Vagina (tissue), 2 donors: ENCODE measurements at regions not wholly inside any gene's neighbourhood (a gene's known extent, or its start where the extent isn't known, plus 50 kb on each side); places are given as distances from the start of the nearest gene placed in this dataset.

Source experiments
- CTCF ChIP-seq, 3 experiments: fragments of 450-650 bp in 2 of 3; fragments of 200-600 bp in 1 of 3; sonication (generic) in 1 of 3; IDR thresholded peaks; one replicate each; pipeline ENCODE4 v1.5.1; 2017 to 2019; ENCODE audit warnings: antibody characterized with exemption in 3 of 3, mild to moderate bottlenecking in 2 of 3, moderate library complexity in 2 of 3
- POLR2AphosphoS5 ChIP-seq, 2 donors: sonication (generic); formaldehyde crosslinking; IDR thresholded peaks; one replicate each; pipeline ENCODE4 v1.9.0; 2017; ENCODE audit warnings: antibody characterized with exemption in 2 of 2, mild to moderate bottlenecking in 2 of 2, low read depth in 1 of 2; ENCODE audit not compliant: insufficient read depth in 1 of 2

DNA sequence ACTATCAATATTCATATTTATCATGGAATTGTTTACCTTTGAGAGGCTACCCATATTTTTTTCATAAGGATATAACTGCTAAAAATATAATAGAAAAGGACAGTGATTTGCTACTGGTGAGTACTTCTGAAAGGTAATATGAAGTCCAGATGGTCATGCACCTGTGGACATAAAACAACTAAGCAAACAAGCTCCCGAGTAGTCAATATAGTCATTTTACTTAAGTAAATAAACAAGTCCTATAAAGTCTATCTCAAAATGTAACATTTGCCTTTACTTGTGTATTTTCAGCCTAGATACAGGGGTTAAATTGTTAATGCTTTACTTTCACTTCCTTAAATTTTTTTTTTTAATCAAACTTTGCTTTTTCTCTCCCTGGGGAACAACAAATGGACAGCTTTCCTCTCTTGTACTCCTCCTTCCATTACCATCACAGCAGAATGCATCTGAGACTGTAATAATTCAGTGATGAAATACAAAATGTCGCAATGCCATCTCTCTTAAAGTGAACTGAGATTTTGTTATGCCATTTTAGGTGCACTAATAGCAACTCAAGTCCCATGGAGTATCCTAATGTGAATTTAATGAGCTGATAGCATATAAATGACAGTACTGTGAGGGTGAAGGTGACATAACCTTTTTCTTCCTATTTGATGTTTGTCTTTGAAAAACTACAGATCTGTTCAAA, 1325.4 kb upstream of the ZEB2 start:
- TF ChIP-seq CTCF (IDR thresholded peaks at IDR 0.05) (no peak), POLR2AphosphoS5 (IDR thresholded peaks at IDR 0.05; ENCODE audit: insufficient read depth in 1 of 2, low read depth in 1 of 2) (no peak)
